Type B pancreatic cell (in vitro differentiated cells): ENCODE measurements at regions not wholly inside any gene's neighbourhood (a gene's known extent, or its start where the extent isn't known, plus 50 kb on each side); places are given as distances from the start of the nearest gene placed in this dataset.

Experiments used
- DNase-seq: peaks from one replicate; pipeline ENCODE4 v3.0.0; 2021; ENCODE audit warnings: mixed read lengths; ENCODE audit not compliant: unreplicated experiment; ENCODE audit errors: extremely low spot score
- H3K27ac Mint-ChIP-seq: 2 replicates; pipeline ENCODE4 v1.8.0; 2021; ENCODE audit warnings: mild to moderate bottlenecking, mixed read lengths
- H3K27me3 Mint-ChIP-seq: 2 replicates; pipeline ENCODE4 v1.8.0; 2021; ENCODE audit warnings: mixed read lengths
- H3K36me3 Mint-ChIP-seq: 2 replicates; pipeline ENCODE4 v1.8.0; 2021; ENCODE audit warnings: mixed read lengths
- H3K4me1 Mint-ChIP-seq: one replicate; pipeline ENCODE4 v1.8.0; 2021; ENCODE audit warnings: mixed read lengths; ENCODE audit not compliant: unreplicated experiment
- H3K4me3 Mint-ChIP-seq: 2 replicates; pipeline ENCODE4 v1.8.0; 2021; ENCODE audit warnings: mild to moderate bottlenecking, mixed read lengths
- H3K9me3 Mint-ChIP-seq: 2 replicates; pipeline ENCODE4 v1.8.0; 2021; ENCODE audit warnings: mixed read lengths
- TF ChIP-seq, protein P1 (sequence below): fragments of 200-600 bp; sonication (generic); conservative IDR thresholded peaks from 2 replicates; pipeline ENCODE4 v1.5.0; 2021; ENCODE audit warnings: antibody characterized with exemption, mild to moderate bottlenecking

DNA sequence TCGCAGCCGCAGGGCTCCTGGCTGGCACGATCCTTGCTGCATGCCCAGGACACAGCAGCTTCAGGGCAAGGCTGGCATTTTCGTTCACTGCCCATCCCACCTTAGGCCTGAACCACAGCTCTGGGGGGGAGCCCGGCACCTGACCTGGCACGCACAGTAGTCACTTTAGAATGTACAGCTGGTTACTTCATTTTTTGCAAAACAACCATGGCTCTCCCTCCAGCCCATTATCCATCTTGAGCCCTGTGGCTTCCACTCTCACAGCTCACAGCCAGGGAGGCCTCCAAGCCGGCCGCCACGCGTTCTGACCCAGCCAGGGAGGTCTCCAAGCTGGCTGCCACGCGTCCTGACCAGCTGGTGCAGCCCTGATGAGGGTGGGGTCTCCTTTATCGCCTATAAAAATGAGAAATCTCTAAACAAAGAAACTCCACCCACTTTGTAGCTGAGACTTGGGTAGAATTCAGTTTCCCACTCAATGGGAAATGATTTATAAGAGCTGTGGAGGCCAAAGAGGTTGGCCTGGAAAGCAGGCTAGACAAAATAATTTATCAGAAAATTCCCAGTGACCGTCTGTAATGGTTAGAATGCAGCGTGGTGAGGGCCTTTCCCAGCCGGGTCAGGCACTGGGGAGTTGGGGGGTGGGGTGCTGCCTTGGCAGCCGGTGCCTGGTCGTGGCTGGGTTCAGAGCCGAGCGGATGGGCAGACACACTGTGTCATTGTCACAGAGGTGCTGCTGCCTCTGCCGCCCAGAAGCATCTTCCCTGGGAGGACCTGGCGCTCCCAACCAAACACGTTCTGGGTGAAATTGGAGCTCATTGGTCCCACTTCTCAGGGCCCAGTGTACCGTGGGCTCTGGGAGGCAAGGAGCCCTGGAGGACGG, 54.6 kb upstream of the ACTRT2 start:
- H3K4me1 Mint-ChIP-seq: no peaks in the 10 kb centered on the region
- no peaks in the 10 kb centered on the region for H3K36me3 Mint-ChIP-seq
- H3K27me3 Mint-ChIP-seq: no peaks in the 10 kb centered on the region
- no peak overlapping the region for H3K4me3 Mint-ChIP-seq
- no peak overlapping the region for H3K27ac Mint-ChIP-seq
- TF ChIP-seq, protein P1, sequence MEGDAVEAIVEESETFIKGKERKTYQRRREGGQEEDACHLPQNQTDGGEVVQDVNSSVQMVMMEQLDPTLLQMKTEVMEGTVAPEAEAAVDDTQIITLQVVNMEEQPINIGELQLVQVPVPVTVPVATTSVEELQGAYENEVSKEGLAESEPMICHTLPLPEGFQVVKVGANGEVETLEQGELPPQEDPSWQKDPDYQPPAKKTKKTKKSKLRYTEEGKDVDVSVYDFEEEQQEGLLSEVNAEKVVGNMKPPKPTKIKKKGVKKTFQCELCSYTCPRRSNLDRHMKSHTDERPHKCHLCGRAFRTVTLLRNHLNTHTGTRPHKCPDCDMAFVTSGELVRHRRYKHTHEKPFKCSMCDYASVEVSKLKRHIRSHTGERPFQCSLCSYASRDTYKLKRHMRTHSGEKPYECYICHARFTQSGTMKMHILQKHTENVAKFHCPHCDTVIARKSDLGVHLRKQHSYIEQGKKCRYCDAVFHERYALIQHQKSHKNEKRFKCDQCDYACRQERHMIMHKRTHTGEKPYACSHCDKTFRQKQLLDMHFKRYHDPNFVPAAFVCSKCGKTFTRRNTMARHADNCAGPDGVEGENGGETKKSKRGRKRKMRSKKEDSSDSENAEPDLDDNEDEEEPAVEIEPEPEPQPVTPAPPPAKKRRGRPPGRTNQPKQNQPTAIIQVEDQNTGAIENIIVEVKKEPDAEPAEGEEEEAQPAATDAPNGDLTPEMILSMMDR: no peak
- DNase-seq: no peak
- no peaks in the 10 kb centered on the region for H3K9me3 Mint-ChIP-seq

DNA sequence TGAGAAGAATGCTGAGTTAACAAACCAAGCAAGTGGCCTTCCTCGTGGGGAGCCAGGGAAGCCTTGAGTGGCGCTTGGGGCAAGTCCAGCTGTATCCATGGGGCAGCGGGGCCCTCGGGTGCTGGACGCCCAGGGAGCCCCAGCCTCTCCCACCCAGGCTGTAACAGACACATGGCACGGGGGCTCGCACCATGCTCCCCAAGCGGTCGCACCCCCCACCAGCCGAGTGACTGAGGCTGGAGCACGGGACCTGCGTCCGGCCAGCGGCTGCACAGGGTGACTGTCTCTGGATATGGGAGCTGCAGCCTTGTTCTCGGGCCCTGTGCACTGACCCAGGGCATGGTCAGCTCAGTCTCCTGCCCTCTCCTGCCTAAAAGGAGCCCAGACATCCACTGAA, 53.9 kb upstream of the ACTRT2 start:
- Mint-ChIP-seq H3K9me3 (no peaks in the 10 kb centered on the region), H3K27ac (no peak overlapping the region), H3K27me3 (no peaks in the 10 kb centered on the region), H3K36me3 (no peaks in the 10 kb centered on the region), H3K4me1 (no peaks in the 10 kb centered on the region), H3K4me3 (no peak overlapping the region)
- DNase-seq: no peak
- TF ChIP-seq, protein P1: no peak

DNA sequence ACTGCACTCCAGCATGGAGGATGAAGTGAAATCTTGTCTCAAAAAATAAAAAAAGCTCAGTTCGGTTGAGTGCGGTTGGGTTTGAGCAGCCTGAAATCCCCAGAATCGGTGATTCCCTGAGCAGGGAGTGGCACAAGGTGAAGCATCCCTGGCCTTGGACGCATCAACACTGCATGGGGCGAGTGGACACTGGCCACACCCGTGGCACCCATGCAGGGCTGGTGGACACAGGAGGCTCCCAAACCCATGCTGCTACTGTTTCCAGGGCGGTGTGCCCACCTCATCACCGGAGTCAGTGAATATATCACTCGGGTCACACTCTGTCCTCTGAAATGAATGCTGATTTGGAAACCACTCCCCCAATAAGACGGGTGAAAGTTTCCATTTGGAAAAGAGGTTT, 53.4 kb upstream of the ACTRT2 start:
- Mint-ChIP-seq H3K36me3 (no peaks in the 10 kb centered on the region), H3K4me1 (no peaks in the 10 kb centered on the region), H3K4me3 (no peak overlapping the region), H3K9me3 (no peaks in the 10 kb centered on the region), H3K27me3 (no peaks in the 10 kb centered on the region), H3K27ac (no peak overlapping the region)
- DNase-seq: no peak
- TF ChIP-seq, protein P1: no peak

DNA sequence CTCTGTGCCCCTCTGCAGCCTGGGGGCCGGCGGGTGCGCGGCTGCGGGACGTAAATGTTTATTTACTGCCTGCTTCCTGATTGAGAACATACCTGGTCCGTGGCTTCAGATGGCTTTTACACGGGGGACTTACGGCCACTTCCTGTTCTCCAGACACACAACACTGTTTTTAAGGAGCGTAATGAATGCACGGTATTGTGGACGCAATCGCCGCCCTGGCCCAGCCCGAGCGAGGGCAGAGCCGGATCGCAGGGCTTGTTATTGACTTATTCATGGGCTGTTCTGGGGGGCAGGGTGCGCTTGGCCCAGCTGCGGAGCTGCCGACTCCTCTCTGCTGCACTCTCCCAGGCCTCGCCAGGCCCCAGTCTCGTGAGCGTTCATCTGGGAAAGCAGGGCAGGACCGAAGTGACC, 52.8 kb upstream of the ACTRT2 start:
- no peak for DNase-seq
- no peaks in the 10 kb centered on the region for H3K4me1 Mint-ChIP-seq
- H3K36me3 Mint-ChIP-seq: no peaks in the 10 kb centered on the region
- no peaks in the 10 kb centered on the region for H3K9me3 Mint-ChIP-seq
- TF ChIP-seq, protein P1: no peak
- no peak overlapping the region for H3K4me3 Mint-ChIP-seq
- no peak overlapping the region for H3K27ac Mint-ChIP-seq
- H3K27me3 Mint-ChIP-seq: no peaks in the 10 kb centered on the region

DNA sequence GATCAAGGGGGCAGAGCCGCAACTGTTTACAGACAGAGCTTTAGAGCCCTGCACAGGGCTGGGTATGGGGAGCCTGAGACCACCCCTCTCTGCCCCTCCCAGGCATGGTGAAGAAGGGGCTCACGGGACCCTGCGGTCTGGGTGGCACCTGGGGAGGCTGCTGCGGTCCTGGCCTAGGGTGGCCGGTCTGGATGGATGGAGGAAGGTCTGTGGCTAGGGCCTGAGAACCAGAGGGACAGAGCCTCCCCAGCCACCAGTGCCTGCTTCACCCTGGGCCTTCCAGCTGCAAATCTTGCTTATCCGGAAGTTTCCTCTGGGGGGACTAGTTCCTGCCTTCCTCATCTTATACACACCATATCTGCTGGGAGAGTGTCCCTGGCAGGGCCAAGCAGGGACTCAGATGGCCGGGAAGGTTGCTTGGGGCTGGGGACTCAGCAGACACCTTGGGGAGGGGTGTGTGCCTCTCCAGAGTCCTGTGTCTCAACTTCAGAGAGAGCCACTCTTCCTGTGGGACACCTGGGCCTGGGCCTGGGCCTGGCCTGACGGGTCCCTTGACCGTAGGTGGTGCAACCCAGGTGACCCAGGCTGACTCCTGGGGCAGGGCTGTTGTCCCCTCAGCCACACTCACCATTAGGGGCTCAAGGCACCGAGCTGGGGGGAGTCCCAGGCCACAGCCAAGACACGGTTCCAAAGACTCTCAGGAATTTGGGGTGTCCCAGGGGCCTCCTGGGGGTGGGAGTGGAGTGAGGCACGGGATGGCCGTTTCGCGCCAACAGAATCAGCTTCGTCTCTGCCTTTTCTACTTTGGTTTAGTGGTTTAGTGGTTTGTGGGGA, 52.0 kb upstream of the ACTRT2 start:
- TF ChIP-seq, protein P1: no peak
- Mint-ChIP-seq H3K9me3 (no peaks in the 10 kb centered on the region), H3K4me1 (no peaks in the 10 kb centered on the region), H3K36me3 (no peaks in the 10 kb centered on the region), H3K27ac (no peak overlapping the region), H3K4me3 (no peak overlapping the region), H3K27me3 (no peaks in the 10 kb centered on the region)
- DNase-seq: no peak
